Spleen (tissue), 7 donors: ENCODE measurements at regions not wholly inside any gene's neighbourhood (a gene's known extent, or its start where the extent isn't known, plus 50 kb on each side); places are given as distances from the start of the nearest gene placed in this dataset.

Source experiments
- POLR2A ChIP-seq, 3 donors: fragments of 450-650 bp; IDR thresholded peaks; one replicate each; pipeline ENCODE4 v1.5.1; 2017; ENCODE audit warnings: antibody characterized with exemption in 3 of 3, mild to moderate bottlenecking in 1 of 3
- POLR2AphosphoS5 ChIP-seq, 3 donors: sonication (generic); formaldehyde crosslinking; IDR thresholded peaks; one replicate each; pipeline ENCODE4 v1.5.1; 2017; ENCODE audit warnings: antibody characterized with exemption in 3 of 3
- TF ChIP-seq, protein P1 (sequence below), 11 experiments: fragments of 200-600 bp in 7 of 11; fragments of 450-650 bp in 4 of 11; sonication (generic) in 4 of 11; IDR thresholded peaks in 8 of 11; conservative IDR thresholded peaks in 3 of 11; 1 replicate in 7 of 11; 2 replicates in 4 of 11; pipeline versions ENCODE4 v1.4.0 to v1.8.0; 2016 to 2021; ENCODE audit warnings: antibody characterized with exemption in 11 of 11, inconsistent platforms in 4 of 11, mild to moderate bottlenecking in 1 of 11
- donor health status: DM: no; HTN: no; CAD: no; lungs with moderate emphysema.
- donor health status: DM: no; HTN: no; CAD: no.
- donor health status: DM: no; HTN: no; CAD: no.

DNA sequence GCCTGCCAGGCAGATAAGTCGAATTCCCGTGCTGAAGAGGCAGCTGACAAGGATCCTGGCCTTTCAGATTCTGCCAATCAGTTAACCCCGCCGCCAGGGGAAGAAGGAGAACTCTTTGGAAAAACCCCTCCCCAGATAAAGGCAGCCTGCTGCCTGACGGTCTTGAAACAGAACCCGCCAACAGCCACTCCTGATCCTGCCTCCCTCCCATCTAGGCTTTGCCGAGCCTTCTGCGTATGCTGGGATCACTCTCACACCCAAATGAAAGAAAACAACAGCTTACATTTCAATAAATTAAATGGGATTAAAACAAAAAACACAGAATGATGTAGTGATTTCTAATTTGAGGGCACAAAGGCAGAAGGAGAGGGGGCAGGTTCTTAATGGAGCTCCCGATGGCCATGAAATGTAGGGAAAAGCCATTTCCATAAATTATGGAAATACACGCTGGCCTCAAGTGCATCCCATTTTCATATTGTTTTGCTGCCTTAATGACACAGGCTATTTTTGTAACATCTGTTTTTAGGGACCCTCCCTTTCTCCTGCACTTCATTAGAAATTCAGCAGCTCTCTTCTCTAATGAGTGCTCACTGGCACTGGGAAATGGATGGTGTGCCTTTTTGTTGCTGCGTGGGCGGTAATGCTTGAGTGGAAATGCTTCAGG lies 319.1 kb downstream of the MED10 start:
- TF ChIP-seq, protein P1, sequence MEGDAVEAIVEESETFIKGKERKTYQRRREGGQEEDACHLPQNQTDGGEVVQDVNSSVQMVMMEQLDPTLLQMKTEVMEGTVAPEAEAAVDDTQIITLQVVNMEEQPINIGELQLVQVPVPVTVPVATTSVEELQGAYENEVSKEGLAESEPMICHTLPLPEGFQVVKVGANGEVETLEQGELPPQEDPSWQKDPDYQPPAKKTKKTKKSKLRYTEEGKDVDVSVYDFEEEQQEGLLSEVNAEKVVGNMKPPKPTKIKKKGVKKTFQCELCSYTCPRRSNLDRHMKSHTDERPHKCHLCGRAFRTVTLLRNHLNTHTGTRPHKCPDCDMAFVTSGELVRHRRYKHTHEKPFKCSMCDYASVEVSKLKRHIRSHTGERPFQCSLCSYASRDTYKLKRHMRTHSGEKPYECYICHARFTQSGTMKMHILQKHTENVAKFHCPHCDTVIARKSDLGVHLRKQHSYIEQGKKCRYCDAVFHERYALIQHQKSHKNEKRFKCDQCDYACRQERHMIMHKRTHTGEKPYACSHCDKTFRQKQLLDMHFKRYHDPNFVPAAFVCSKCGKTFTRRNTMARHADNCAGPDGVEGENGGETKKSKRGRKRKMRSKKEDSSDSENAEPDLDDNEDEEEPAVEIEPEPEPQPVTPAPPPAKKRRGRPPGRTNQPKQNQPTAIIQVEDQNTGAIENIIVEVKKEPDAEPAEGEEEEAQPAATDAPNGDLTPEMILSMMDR (IDR thresholded peaks at IDR 0.05 in 8 of 11, conservative IDR thresholded peaks at IDR 0.05 in 3 of 11), result no peak
- no peak for TF ChIP-seq POLR2A (IDR thresholded peaks at IDR 0.05)
- no peak for TF ChIP-seq POLR2AphosphoS5 (IDR thresholded peaks at IDR 0.05)
